CD4-positive, alpha-beta T cell treated with Interleukin-6 for 4 hours (primary cell): ENCODE measurements at regions not wholly inside any gene's neighbourhood (a gene's known extent, or its start where the extent isn't known, plus 50 kb on each side); places are given as distances from the start of the nearest gene placed in this dataset.
"Not testable (repeated sequence)": the region's sequence is repeated elsewhere in the genome, so short reads cannot be mapped to it uniquely, and the experiment has no call there.

Source experiments
- DNase-seq: peaks from one replicate; pipeline ENCODE4 v3.0.0-alpha.2; 2020; ENCODE audit warnings: mixed read lengths

DNA sequence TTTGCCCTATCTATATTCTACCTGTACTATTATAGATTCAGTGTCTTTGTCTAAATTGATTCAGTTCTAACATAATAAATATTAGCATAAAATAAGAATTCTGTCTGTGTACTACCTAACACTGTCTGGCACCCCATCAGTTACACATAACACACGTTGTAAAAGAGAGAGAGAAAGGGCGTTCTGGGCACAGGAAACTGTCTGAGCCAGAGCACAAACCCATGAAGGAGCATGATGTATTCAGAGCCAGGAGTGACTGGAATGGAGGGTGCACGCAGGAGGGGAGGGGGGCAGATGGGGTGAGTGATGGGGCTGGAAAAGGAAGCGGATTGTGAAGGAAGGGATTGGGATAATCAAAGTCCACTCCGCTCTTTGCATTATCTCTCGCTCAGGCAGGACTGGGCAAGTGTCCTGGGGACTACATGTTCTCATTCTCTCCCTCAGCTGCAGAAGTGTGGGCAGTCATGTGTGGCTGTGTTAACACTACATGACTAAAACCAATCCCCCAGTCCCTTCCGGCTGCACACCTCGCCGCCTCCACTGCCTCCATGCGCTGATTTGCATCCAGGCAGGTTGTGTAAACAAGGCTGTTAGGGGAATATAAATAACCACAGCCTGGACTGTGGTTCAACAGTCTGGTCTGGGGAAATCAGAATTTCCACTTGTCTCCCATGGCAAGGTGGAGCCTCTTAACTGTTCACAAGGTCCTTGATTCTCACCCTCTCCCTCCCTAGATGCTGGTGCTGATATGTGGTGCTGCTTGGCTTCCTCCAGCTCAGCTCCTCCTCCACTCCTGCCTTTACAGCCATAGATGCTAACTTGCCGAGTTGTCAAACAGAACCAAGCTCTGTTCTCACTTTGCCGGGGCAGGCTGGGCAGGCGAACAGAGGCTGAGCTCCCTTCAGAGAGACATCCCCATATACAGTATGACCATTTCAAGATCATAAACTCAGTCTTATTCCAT is 367.5 kb upstream of the BRINP1 start:
- no peak for DNase-seq

DNA sequence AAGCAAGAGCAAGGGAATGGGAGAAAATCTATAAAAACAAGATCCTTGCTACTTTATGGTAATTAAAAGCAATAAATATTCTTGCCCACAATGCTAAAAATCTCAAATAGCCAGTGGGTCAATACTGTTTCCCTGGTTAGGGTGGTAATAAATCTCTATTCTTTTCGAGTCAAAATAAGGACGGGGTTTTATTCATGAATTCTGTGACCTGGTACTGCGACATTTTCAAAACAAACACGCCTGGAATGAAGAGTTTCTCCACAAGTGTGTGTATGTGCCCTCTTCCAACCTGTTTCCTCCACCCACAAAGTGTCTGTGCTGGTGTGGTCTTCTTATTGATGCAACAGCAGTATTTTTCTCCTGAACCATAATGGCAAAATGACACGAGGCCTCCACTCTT is 358.8 kb upstream of the BRINP1 start:
- DNase-seq = no peak

DNA sequence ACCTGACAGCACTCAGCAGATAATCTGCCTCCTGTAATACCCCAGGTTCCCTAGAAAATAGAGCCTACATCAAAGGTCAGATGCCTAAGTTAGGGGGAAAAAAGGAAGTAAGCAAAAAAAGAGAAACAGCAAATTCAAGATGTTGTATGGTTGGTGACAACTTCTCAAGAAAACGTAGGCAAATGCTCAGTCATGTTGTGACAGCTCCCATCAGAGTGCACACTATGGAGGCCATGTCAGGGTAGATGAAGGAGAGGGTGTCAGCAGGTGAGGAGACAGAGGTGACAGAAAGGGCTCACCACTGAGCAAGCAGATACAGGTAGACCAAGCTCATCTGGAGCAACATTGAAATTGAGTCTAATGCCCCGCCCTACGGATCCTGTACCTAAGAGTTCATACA is 356.8 kb upstream of the BRINP1 start:
- no peak for DNase-seq

DNA sequence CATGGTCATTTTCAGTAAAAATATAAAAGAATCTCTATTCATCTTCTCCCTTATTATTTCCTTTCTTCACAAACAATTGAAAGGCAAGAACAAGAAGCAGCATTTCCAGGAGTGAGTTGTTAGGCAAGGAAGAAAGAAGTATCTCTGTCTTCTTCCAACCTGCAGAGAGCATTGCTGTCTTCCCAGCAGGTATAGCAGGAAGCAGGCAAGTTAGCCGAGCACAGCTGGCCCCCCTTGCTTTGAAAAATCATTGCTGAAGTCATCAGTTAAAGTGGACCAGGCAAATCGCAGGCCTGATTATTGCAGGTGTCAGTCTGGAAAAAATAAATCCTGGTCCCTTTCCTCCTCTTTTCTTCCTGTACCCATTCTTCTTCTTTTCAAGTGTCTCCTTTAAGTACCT is 353.1 kb upstream of the BRINP1 start:
- no peak for DNase-seq

DNA sequence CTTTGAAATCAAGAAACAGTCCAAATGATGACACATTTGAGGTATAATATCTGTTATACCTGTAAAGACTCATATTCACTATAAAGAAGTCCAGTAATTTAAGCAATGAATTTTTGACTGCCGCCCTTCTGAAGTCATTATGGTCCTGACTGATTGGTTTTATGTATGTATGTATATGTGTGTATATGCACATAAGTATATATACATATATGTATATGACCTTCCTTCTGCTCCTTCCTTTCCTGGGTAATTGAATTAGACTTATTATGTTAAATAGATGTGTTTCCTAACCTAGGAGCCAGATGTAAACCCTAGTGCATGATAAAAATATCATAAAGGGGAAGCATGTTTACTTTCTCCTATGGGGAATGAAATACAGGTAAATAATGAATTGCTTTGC is 343.1 kb upstream of the BRINP1 start:
- no peak for DNase-seq

DNA sequence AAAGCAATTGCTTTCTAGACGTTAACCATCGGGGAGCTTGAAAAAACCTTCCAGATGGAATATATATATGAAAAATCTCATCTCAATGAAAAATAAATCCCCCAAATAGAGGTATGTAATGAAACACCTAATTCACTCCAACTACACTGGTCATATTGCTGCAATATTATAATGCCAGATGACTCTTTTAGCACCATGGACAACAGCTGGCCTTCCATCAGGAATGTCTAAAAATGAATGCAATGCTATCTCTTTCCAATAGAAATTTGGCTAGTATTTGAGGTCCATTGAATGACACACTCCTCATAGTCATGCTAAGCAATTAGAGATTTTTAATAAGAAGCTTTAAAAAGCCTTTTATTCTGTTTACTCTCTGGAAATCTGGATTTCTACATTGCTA is 340.2 kb upstream of the BRINP1 start:
- DNase-seq = no peak

DNA sequence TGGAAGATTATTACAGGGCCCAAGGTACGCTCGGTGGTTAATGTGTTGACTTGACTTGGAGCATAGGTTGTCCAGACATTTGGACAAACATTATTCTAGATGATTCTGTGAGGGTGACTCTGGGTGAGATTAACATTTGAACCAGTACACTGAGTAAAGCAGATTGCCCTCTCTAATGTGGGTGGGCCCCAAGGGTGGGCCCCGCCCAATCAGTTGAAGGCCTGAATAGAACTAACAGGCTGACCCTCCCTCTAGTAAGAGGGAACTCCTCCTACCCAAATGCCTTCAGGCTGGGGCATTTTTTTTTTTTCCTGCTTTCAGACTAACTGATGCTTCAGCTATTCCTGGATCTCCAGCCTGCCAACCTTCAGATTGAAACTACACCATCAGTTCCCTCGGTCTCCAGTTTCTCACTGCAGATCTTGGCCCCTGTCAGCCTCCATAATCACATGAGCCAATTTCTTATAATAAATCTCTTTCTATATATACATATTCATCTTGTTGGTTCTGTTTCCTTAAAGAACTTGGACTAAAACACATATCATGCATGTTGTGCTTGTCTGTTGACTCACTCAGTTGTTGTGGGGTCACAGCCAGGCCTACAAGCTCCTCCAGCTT is 338.1 kb upstream of the BRINP1 start:
- no peak for DNase-seq

DNA sequence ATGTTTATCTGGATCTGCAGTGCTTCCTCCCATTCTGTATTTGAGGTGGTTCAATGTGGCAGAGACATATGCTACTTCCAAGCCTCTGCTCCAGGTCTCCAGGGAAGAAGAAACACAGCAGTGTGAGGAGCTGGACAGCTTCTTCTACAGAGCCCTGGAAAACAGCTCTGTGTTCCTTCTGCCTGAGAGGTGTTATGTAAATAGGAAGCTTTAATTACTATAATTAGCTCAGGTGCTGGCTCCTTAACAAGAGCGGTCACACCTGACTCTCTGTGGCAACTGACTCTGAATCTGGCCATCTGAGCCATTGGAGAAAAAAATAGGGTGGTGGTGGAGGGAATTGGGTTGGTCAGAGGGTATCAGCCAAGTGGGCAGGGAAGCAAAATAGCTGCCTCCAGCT is 332.4 kb upstream of the BRINP1 start:
- DNase-seq = no peak

DNA sequence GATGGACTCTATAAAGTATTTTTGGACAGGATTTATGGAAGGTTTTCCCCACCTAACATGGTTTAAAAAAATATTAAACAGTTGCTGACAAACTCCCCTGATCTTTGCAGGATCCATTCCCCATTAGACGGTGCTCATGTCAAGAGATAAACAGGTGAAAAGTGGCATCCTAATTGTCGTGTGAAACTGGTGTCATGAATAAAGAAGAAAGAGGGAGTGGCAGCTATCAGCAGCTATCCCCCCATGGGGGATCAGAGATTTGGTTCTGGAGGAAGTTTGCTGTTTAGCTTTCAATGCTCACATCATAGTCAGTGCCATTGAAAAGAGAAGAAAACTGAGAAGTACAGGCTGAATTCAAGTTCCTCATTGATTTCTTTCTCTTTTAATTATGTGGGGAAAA is 329.3 kb upstream of the BRINP1 start:
- no peak for DNase-seq

DNA sequence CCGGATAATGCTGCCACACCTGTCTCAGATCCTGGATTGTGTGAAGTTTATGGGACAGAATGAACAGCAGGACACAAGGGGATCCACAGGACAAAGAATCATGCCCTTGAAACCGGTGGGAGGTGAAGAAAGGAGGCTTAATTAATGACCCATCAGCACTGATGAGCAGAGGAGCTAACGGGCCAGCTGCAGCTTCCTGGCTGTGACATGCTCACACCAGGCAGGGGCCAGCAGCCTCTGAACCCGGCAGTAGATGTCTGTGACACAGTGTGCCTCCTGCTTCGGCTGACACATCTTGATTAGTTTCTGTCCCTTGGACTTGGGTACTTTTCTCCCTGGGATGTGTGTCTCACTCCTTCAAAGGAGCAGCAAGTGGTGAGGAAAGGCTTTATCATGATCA is 328.8 kb upstream of the BRINP1 start:
- no peak for DNase-seq

DNA sequence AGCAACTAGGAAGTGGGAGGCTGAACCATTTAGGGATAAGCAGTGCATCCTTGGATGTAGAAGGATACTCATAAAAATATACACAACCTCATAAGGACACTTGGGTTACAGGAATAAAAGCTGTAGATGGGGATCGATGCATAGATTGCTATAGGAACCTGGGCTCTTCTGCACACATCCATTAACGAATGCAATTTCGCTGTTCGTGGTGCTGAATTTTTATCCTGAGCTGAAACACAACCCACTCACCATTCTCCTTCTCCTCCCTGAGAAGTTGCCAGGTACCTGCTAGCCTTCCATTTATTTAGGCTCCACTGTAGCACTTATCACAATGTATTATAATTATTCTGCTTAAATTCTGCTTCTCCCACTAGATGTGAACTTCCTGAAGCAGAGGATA is 320.6 kb upstream of the BRINP1 start:
- DNase-seq = no peak

DNA sequence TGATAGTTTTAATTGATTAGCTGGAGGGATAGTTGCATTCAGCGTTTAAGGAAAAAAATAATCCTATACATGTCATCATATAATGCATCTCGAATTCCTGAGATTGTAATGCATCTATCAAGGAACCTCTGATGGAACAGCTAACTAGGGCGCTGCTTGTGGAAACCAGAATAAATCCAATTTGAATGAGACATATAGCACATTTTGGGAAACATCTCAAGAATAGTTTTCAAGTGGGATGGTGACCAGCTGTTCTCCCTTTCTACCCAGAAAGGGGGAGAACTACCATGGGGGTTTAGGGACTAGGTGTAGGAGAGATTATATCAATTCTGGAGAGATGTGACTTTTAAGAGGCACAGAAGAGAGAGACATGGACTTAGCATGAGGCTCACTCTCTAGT is 319.3 kb upstream of the BRINP1 start:
- DNase-seq = no peak

DNA sequence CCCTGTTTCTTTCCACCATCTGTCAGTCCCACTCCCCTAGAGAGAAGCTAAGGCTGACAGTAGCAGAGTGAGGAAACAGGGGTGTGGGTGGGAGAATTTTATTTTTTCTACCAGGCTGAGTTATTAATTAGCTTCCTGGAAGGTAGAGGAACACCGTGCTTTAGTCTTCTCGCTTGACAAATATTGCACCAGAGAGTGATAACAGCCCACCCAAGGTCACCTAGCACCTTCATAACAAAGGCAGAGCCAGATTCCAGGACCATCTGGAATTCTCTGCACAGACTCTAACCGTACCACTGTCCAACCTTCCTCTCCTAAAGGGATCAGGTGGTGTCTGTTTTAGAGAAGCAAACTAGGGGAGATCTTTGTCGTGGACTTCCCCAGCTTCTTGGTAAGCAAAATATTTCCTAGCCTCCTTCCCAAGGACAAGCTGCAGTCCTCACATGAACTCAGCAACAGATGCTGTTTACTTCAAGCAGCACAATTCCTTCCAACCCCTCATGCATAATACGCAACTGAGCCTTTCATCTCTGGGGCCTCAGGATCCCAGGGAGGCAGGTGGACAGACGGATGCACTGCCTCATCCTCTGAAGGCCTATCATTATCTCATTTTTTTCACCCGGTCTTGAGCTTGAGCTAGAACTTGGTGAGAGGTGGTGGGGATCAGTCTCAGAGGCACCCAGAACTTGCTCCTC is 308.7 kb upstream of the BRINP1 start:
- DNase-seq = no peak

DNA sequence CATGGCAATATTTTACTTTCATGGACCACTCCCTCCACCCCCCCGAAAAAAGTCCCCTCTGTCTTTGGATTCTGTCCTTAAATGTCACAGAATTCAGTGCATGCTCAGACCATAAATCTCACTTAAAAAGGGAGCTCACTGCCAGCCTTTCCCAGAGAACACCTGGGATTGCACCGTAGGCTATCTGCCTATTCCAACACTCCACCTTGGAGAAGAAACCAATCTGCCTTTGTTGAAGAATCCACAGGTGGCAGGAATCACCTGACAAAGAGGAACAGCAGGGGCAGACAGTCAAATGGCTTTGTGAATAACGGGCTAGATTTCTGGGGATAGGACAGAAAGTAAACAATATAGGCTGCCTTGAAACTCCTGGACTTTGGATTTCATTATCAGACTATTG is 306.7 kb upstream of the BRINP1 start:
- no peak for DNase-seq

DNA sequence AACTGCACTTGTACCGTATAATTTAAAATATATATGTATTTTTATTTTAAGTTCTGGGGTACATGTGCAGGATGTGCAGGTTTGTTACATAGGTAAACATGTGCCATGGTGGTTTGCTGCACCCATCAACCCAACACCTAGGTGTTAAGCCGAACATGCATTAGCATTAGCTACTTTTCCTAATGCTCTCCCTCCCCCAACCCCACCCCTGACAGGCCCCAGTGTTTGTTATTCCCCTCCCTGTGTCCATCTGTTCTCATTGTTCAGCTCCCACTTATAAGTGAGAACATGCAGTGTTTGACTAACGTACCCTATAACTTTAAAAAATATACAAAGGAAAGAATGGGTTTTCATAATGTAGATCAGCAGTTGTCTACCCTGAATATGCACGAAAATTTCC is 303.5 kb upstream of the BRINP1 start:
- not testable (repeated sequence) for DNase-seq

DNA sequence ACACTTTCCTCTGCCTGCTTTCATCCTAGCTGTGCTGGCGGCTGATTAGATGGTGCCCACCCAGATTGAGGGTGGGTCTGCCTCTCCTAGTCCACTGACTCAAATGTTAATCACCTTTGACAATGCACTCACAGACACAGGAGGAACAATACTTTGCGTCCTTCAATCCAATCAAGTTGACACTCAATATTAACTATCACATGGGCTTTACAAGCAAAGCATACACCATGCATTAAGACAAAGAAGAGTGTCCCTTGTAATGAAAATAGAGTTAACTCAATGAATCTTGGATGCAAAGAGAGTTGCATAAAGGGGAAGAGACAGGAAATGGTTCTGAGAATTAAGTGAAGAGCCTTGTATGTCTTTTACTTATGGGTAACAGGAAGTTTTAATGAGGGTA is 298.7 kb upstream of the BRINP1 start:
- no peak for DNase-seq

DNA sequence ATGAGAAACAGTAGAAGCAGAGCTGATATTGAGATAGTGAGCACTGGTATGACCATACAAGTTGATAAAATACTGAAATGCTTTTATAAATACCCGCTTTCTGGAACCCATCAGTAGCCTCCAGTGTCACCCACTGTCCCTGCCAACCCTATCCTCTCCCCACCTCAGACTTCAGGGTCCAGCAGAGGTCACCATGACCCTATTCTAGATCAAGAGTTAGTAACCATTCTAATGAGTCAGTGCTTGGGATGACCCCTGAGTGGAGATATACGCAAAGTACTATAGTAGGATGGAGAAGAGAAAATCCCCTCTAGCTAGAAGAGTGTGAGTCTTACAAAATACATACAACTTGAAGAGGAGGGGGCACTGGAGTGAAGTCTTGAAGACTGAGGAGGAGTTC is 297.9 kb upstream of the BRINP1 start:
- no peak for DNase-seq

DNA sequence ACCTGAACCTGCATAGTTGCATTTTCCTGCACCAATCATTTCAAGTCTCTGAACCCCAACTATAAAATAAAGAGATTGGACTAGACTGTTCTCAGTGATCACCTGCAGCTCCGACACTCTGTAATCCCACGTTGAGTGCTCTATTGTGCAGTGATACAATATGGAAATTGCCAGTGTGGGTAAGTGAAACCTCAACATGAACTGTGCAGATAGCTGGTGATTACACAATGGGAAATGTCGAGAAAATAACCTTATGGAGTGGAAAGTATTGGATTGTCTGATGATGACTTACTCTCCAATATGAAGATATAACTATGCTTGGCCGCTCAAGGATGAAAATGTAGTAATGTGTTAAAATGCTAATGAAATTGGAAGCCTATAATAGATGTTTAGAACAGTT is 293.1 kb upstream of the BRINP1 start:
- DNase-seq = no peak

DNA sequence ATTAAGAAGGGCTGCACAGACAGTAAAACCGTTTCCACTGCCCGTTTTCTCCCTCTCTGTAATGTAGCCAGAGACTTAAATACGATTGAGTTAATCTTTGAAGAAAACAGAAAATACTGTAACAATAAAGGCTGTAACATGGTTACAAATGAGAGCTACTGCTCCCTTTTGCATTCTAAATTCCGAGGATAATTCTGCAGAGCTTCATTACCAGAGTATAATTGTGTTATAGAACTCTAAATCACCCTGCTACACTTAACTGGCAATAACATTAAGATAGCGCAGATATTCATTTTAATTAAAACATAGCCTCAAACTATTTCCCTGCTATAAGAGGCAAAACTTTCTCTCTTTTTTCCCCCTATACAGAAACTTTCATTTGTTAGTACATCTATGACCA is 283.7 kb upstream of the BRINP1 start:
- DNase-seq = no peak

DNA sequence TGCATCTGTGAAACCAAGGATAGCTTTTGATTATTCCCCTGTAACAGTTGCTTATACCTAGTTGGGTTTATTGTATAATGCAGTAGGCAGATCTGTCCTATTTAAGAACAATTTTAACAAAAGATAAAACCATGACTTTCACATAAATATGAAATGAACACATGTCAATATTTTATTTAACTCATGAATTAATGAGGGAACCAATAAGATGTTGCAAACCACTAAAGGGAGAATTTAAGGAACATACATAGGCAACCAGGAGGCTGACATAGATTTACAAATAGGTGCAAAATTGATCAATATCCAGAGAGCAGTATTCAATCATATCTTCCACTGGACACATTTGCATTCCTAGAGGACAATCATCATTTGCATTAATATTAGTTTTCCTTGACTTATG is 280.0 kb upstream of the BRINP1 start:
- no peak for DNase-seq

DNA sequence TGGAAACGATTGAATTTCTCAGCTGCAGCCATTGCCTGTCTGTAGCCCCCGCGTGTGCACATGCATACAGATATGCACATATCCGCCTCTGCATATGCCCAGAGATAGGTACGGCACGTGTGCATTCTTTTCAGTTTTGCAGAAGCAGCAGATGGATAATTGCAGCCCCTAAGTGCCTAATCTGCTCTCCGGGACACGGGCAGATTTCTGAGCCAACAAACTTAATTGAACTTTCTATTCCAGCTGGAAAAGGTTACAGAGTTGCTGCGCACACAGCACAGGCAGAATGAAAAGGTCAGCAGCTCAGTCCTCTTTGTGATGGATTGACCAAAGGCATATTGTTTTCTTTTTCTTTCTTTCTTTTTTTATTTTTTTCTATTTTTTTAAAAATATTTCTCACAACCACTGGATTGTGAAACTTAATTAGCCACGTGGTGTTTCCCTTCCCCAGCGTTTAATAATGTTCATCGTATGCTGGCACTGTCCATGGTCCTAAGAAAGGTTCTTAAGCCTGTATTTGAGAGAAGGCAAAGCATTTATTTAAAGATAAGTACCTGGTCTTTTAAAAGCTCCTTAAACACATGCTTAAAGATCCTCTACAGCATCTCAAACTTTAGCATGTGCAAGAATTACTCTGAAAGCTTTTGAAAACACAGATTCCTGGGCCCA is 270.2 kb upstream of the BRINP1 start:
- no peak for DNase-seq

DNA sequence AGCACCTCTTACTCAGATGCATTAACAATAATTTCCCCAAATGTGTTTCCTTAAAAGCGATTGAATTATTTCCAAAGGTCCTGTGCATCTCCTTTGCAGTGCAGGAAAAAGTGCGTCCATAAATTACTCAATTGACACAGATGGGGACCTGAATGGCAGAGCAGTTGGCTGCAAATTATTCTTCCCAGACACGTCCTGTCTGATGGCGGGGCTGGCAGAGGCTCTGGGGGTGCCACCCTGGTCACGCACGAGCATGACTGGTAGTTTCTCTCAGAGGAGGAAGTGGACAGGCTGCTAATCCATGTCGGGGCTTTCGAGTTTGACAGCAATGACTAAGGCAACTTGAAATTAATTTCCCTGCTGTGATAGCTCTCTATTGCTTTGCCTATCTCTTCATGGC is 264.8 kb upstream of the BRINP1 start:
- DNase-seq = no peak

DNA sequence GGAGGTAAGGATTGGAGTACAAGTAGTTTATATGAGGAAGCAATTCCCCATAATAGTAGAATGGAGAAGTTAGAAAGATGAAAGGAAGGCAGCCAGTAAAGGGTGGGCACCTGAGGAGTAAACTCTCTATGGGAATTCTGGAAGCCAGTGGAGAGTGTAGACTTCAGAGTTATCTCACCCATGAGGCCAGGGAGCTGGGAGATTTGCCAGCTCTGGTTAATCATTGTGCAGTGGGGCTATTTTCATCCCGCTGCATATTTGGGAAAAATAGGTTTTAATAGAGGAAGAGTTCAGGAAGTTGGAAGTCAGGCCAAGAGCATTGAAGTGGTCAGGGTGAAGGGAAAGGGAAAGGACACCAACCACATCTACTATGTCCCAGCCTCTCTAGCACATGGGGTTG is 242.3 kb upstream of the BRINP1 start:
- DNase-seq = no peak
